H9 (cell line): ENCODE measurements at regions not wholly inside any gene's neighbourhood (a gene's known extent, or its start where the extent isn't known, plus 50 kb on each side); places are given as distances from the start of the nearest gene placed in this dataset.

ENCODE experiments used
- DNase-seq: peaks from one replicate; pipeline ENCODE4 v3.0.0-alpha.2; 2017
- H2AFZ ChIP-seq: one replicate; pipeline ENCODE4 v1.6.1; 2013; ENCODE audit warnings: mild to moderate bottlenecking, low read length, control low read depth, moderate library complexity
- H2AK5ac ChIP-seq: 2 replicates; pipeline ENCODE4 v1.6.1; 2013; ENCODE audit warnings: low read length, control low read depth, mixed read lengths; ENCODE audit not compliant: insufficient read length
- H2BK120ac ChIP-seq: one replicate; pipeline ENCODE4 v1.6.1; 2013; ENCODE audit warnings: low read depth, mild to moderate bottlenecking, low read length, control low read depth, inconsistent platforms; ENCODE audit not compliant: poor library complexity, severe bottlenecking
- H2BK12ac ChIP-seq: 2 replicates; pipeline ENCODE4 v1.6.1; 2013; ENCODE audit warnings: low read length, control low read depth, mixed read lengths, low read depth; ENCODE audit not compliant: insufficient read length
- H2BK15ac ChIP-seq: 2 replicates; pipeline ENCODE4 v1.6.1; 2013; ENCODE audit warnings: low read depth, low read length, control low read depth
- H2BK20ac ChIP-seq: one replicate; pipeline ENCODE4 v1.6.1; 2013; ENCODE audit warnings: low read depth, mild to moderate bottlenecking, low read length, control low read depth, inconsistent platforms; ENCODE audit not compliant: poor library complexity, severe bottlenecking
- H2BK5ac ChIP-seq: 2 replicates; pipeline ENCODE4 v1.6.1; 2013; ENCODE audit warnings: low read length, control low read depth, mixed read lengths; ENCODE audit not compliant: insufficient read length
- H3K14ac ChIP-seq: 2 replicates; pipeline ENCODE4 v1.6.1; 2013; ENCODE audit warnings: low read length, control low read depth; ENCODE audit not compliant: insufficient read depth
- H3K18ac ChIP-seq: 2 replicates; pipeline ENCODE4 v1.6.1; 2013; ENCODE audit warnings: low read depth, mild to moderate bottlenecking, mixed read lengths, low read length, control low read depth; ENCODE audit not compliant: insufficient read length
- H3K23ac ChIP-seq: 2 replicates; pipeline ENCODE4 v1.6.1; 2013; ENCODE audit warnings: low read length, control low read depth, mixed read lengths, low read depth; ENCODE audit not compliant: insufficient read length
- H3K23me2 ChIP-seq: 2 replicates; pipeline ENCODE4 v1.6.1; 2013; ENCODE audit warnings: low read depth, mild to moderate bottlenecking, mixed read lengths, low read length, control low read depth; ENCODE audit not compliant: insufficient read length, poor library complexity, severe bottlenecking
- H3K27ac ChIP-seq: 2 replicates; pipeline ENCODE4 v1.5.1; 2013; ENCODE audit warnings: low read length, control low read depth, mixed read lengths, low read depth; ENCODE audit not compliant: insufficient read length
- H3K27me3 ChIP-seq: 2 replicates; pipeline ENCODE4 v1.6.1; 2013; ENCODE audit warnings: low read length, control low read depth, inconsistent platforms; ENCODE audit not compliant: insufficient read depth
- H3K4ac ChIP-seq: 2 replicates; pipeline ENCODE4 v1.6.1; 2013; ENCODE audit warnings: low read depth, mild to moderate bottlenecking, control low read depth, inconsistent platforms, low read length, moderate library complexity
- H3K4me1 ChIP-seq: 2 replicates; pipeline ENCODE4 v1.6.1; 2013; ENCODE audit warnings: low read length, control low read depth, inconsistent platforms; ENCODE audit not compliant: insufficient read depth
- H3K4me2 ChIP-seq: 2 replicates; pipeline ENCODE4 v1.6.1; 2013; ENCODE audit warnings: low read length, control low read depth, mixed read lengths; ENCODE audit not compliant: insufficient read length, insufficient read depth
- H3K56ac ChIP-seq: 2 replicates; pipeline ENCODE4 v1.6.1; 2013; ENCODE audit warnings: low read depth, mild to moderate bottlenecking, mixed read lengths, low read length, control low read depth; ENCODE audit not compliant: insufficient read length
- H3K79me1 ChIP-seq: 2 replicates; pipeline ENCODE4 v1.6.1; 2013; ENCODE audit warnings: low read depth, mild to moderate bottlenecking, moderate library complexity, low read length, control low read depth, inconsistent platforms; ENCODE audit not compliant: insufficient read depth, poor library complexity, severe bottlenecking
- H3K79me2 ChIP-seq: 2 replicates; pipeline ENCODE4 v1.6.1; 2013; ENCODE audit warnings: low read length, control low read depth, inconsistent platforms; ENCODE audit not compliant: insufficient read depth
- H3K9ac ChIP-seq: 2 replicates; pipeline ENCODE4 v1.6.1; 2013; ENCODE audit warnings: low read length, control low read depth, mixed read lengths; ENCODE audit not compliant: insufficient read length; ENCODE audit errors: extremely low read depth
- H3K9me3 ChIP-seq: one replicate; pipeline ENCODE4 v1.6.1; 2013; ENCODE audit warnings: low read depth, low read length, inconsistent platforms; ENCODE audit not compliant: control insufficient read depth
- H3T11ph ChIP-seq: one replicate; pipeline ENCODE4 v1.6.1; 2013; ENCODE audit warnings: mild to moderate bottlenecking, low read length, control low read depth, inconsistent platforms
- H4K20me1 ChIP-seq: one replicate; pipeline ENCODE4 v1.6.1; 2013; ENCODE audit not compliant: control insufficient read depth, insufficient read length, insufficient read depth
- H4K5ac ChIP-seq: 2 replicates; pipeline ENCODE4 v1.6.1; 2013; ENCODE audit warnings: low read depth, mild to moderate bottlenecking, mixed read lengths, low read length, control low read depth; ENCODE audit not compliant: insufficient read length
- H4K8ac ChIP-seq: replicated peaks from 2 replicates; pipeline ENCODE4 v1.6.1; 2013; ENCODE audit warnings: low read length, control low read depth, mixed read lengths, low read depth; ENCODE audit not compliant: insufficient read length
- H4K91ac ChIP-seq: 2 replicates; pipeline ENCODE4 v1.6.1; 2013; ENCODE audit warnings: low read depth, mild to moderate bottlenecking, moderate library complexity, mixed read lengths, low read length, control low read depth; ENCODE audit not compliant: insufficient read length
- H3K27ac Mint-ChIP-seq, 3 experiments: 2 replicates in 2 of 3; 3 replicates in 1 of 3; pipeline ENCODE4 v1.8.0; 2020 to 2021; ENCODE audit warnings: mixed read lengths in 3 of 3, mild to moderate bottlenecking in 1 of 3, moderate library complexity in 1 of 3
- H3K27me3 Mint-ChIP-seq: 2 replicates; pipeline ENCODE4 v1.8.0; 2021; ENCODE audit warnings: low read depth, mild to moderate bottlenecking, moderate library complexity, mixed read lengths
- H3K36me3 Mint-ChIP-seq, 3 experiments: 2 replicates in 2 of 3; 3 replicates in 1 of 3; pipeline ENCODE4 v1.8.0; 2020 to 2021; ENCODE audit warnings: low read depth in 3 of 3, mixed read lengths in 3 of 3; ENCODE audit not compliant: insufficient read depth in 1 of 3
- H3K4me1 Mint-ChIP-seq, 2 experiments: 2 replicates each; pipeline ENCODE4 v1.8.0; 2020; ENCODE audit warnings: mixed read lengths in 2 of 2
- H3K4me3 Mint-ChIP-seq, 2 experiments: 2 replicates in 1 of 2; 3 replicates in 1 of 2; pipeline ENCODE4 v1.8.0; 2020 to 2021; ENCODE audit warnings: mild to moderate bottlenecking in 2 of 2, mixed read lengths in 2 of 2, moderate library complexity in 1 of 2
- H3K9me3 Mint-ChIP-seq, 2 experiments: 2 replicates in 1 of 2; 3 replicates in 1 of 2; pipeline ENCODE4 v1.8.0; 2020; ENCODE audit warnings: mild to moderate bottlenecking in 2 of 2, mixed read lengths in 2 of 2, moderate library complexity in 1 of 2
- CTCF ChIP-seq: fragments of 200-600 bp; sonication (generic); conservative IDR thresholded peaks from 3 replicates; pipeline ENCODE4 v1.8.0; 2021; ENCODE audit warnings: antibody characterized with exemption, mild to moderate bottlenecking
- WGBS: extraction: QIAGEN DNeasy Blood & Tissue Kit; methylation state at CpG from one replicate; pipeline ENCODE4 v1.1.7; 2013; ENCODE audit warnings: missing lambda C conversion rate, low lambda C conversion rate, mixed read lengths; ENCODE audit not compliant: insufficient read length; ENCODE audit errors: extremely low coverage; 5-methylcytosine and 5-hydroxymethylcytosine counted together

GRCh38 chr4:64796581-64796980 lies 387.3 kb upstream of the TECRL start:
- Histone ChIP-seq H3K56ac (no peak overlapping the region), H2AFZ (no peak overlapping the region), H3K23me2 (no peaks in the 10 kb centered on the region), H2BK15ac (no peak overlapping the region), H4K91ac (no peak overlapping the region), H3K27me3 (no peaks in the 10 kb centered on the region), H2BK120ac (no peak overlapping the region), H2BK12ac (no peak overlapping the region), H3K4me2 (no peak overlapping the region), H3K4me1 (no peaks in the 10 kb centered on the region), H4K8ac (no peak overlapping the region), H3K23ac (no peak overlapping the region), H2BK5ac (no peak overlapping the region), H2BK20ac (no peak overlapping the region), H3K79me2 (no peaks in the 10 kb centered on the region), H3K14ac (no peak overlapping the region), H4K5ac (no peak overlapping the region), H3T11ph (no peak overlapping the region), H3K18ac (no peak overlapping the region), H3K4ac (no peak overlapping the region), H4K20me1 (no peaks in the 10 kb centered on the region), H3K79me1 (no peaks in the 10 kb centered on the region), H3K27ac (no peak overlapping the region), H2AK5ac (no peak overlapping the region), H3K9me3 (no peaks in the 10 kb centered on the region), H3K9ac (no peak overlapping the region)
- no peaks in the 10 kb centered on the region for H3K9me3 Mint-ChIP-seq
- TF ChIP-seq CTCF = no peak
- peak overlapping the region in 2 of 3 experiments; percentile 39; a peak in 1 of 7 replicates for H3K27ac Mint-ChIP-seq
- DNase-seq = no peak
- H3K4me1 Mint-ChIP-seq = peaks cover 4 to 8% of the 10 kb centered on the region in 2 experiments; a peak in 2 of 4 replicates
- no CpG with 5 or more reads among the region's 2 CpGs for WGBS
- no peaks in the 10 kb centered on the region; a peak in 1 of 7 replicates for H3K36me3 Mint-ChIP-seq
- H3K4me3 Mint-ChIP-seq = no peak overlapping the region
- no peaks in the 10 kb centered on the region; the same call in 1 of the 2 replicates for H3K27me3 Mint-ChIP-seq
